RWPE1 (cell line): ENCODE measurements at regions not wholly inside any gene's neighbourhood (a gene's known extent, or its start where the extent isn't known, plus 50 kb on each side); places are given as distances from the start of the nearest gene placed in this dataset.

Source experiments
- CTCF ChIA-PET: fragments of 350-600 bp; sonication (Branson Sonifier 250); formaldehyde crosslinking; extraction: SDS; loops from one replicate; lab custom pipeline; 2021; lab: Yijun Ruan, JAX
- POLR2A ChIA-PET: fragments of 400-600 bp; formaldehyde crosslinking; extraction: SDS; loops from one replicate; lab custom pipeline; 2020; ENCODE audit warnings: antibody characterized with exemption; ENCODE audit not compliant: low non-redundant PET; lab: Yijun Ruan, JAX
- DNase-seq: peaks from one replicate; pipeline ENCODE4 v3.0.0; 2012; ENCODE audit warnings: low spot score
- H3K27ac ChIP-seq: fragments of 450-650 bp; 2 replicates; pipeline ENCODE4 v1.5.1; 2017
- CTCF ChIP-seq: fragments of 450-650 bp; conservative IDR thresholded peaks from 2 replicates; pipeline ENCODE4 v1.5.1; 2017; ENCODE audit warnings: low read depth, mild to moderate bottlenecking

- DNase-seq = no peak
- no peak overlapping the region for H3K27ac ChIP-seq
- no peak for TF ChIP-seq CTCF
- ChIA-PET CTCF (no interaction called here), POLR2A (no interaction called here)
Observed at GRCh38 chr14:85892251-85892650, 362.3 kb downstream of the FLRT2 start.

- POLR2A ChIA-PET = no interaction called here
- DNase-seq = no peak
- TF ChIP-seq CTCF = no peak
- CTCF ChIA-PET = no interaction called here
- no peak overlapping the region for H3K27ac ChIP-seq
Observed at GRCh38 chr14:85883966-85884365, 354.0 kb downstream of the FLRT2 start.

- CTCF ChIA-PET = no interaction called here
- POLR2A ChIA-PET = no interaction called here
- TF ChIP-seq CTCF = no peak
- no peak overlapping the region for H3K27ac ChIP-seq
- DNase-seq = no peak
Observed at GRCh38 chr14:85883101-85883500, 353.2 kb downstream of the FLRT2 start.

GRCh38 chr14:85881935-85882334 is 352.0 kb downstream of the FLRT2 start:
- H3K27ac ChIP-seq = no peak overlapping the region
- TF ChIP-seq CTCF = no peak
- no peak for DNase-seq
- POLR2A ChIA-PET = no interaction called here
- CTCF ChIA-PET = no interaction called here

- H3K27ac ChIP-seq = no peak overlapping the region
- ChIA-PET POLR2A (no interaction called here), CTCF (no interaction called here)
- DNase-seq = no peak
- no peak for TF ChIP-seq CTCF
Observed at GRCh38 chr14:85878874-85879273, 348.9 kb downstream of the FLRT2 start.

- TF ChIP-seq CTCF = no peak
- ChIA-PET CTCF (interaction anchor here (0.6 kb wide), 1 partner anchor 344 kb away, joined by 3 read pairs; no protein-coding TSS in a partner anchor), POLR2A (no interaction called here)
- DNase-seq = no peak
- no peak overlapping the region for H3K27ac ChIP-seq
Observed at GRCh38 chr14:85873006-85873405, 343.1 kb downstream of the FLRT2 start.

GRCh38 chr14:85867450-85867849 is 337.5 kb downstream of the FLRT2 start:
- POLR2A ChIA-PET = no interaction called here
- no peak for TF ChIP-seq CTCF
- no peak for DNase-seq

More at GRCh38 chr14:85867450-85867849, 337.5 kb downstream of the FLRT2 start:
- CTCF ChIA-PET = no interaction called here
- H3K27ac ChIP-seq = no peak overlapping the region
